Heart left ventricle (tissue), 13 donors: ENCODE measurements at regions not wholly inside any gene's neighbourhood (a gene's known extent, or its start where the extent isn't known, plus 50 kb on each side); places are given as distances from the start of the nearest gene placed in this dataset.
"Not testable (repeated sequence)": the region's sequence is repeated elsewhere in the genome, so short reads cannot be mapped to it uniquely, and the experiment has no call there.

Experiments used
- CTCF ChIP-seq, 12 donors: fragments of 200-600 bp; sonication (generic) in 4 of 12; IDR thresholded peaks; one replicate each; pipeline versions ENCODE4 v1.5.0 to v1.8.0; 2018 to 2022; ENCODE audit warnings: antibody characterized with exemption in 12 of 12, mild to moderate bottlenecking in 5 of 12
- POLR2A ChIP-seq, 2 donors: fragments of 450-650 bp; IDR thresholded peaks; one replicate each; pipeline ENCODE4 v1.6.1; 2017; ENCODE audit warnings: antibody characterized with exemption in 2 of 2, mild to moderate bottlenecking in 2 of 2, moderate library complexity in 2 of 2
- donor health status: ischemic (EF 13 %, LVEDD 7.1; RV severe dilation, severe dysfunction).
- donor health status: DM: no; HTN: yes; CAD: no.
- donor health status: DM: no; HTN: no; CAD: no.
- donor health status: ischemic (EF 25% LVEDD 6.9; RV normal size, moderate dysfunction).
- donor health status: ischemic (EF 25% LVEDD 5.7; RV mildly dilated, moderate dysfunction).
- donor health status: ischemic (EF 35%, LVEDD 5.7; RV mildly dilated, moderate dysfunction).
- donor health status: nonischemic (EF 11% LVEDD 7.7; RV severe dilation, severe dysfunction).
- donor health status: DM: yes; HTN: yes; CAD: no.
- donor health status: PGD.
- donor health status: ischemic (EF 29% LVEDD 5.4; RV normal size, mild dysfunction).
- donor health status: nonischemic (EF 23%, LVEDD 6.1; RV moderate dilation, normal function).

DNA sequence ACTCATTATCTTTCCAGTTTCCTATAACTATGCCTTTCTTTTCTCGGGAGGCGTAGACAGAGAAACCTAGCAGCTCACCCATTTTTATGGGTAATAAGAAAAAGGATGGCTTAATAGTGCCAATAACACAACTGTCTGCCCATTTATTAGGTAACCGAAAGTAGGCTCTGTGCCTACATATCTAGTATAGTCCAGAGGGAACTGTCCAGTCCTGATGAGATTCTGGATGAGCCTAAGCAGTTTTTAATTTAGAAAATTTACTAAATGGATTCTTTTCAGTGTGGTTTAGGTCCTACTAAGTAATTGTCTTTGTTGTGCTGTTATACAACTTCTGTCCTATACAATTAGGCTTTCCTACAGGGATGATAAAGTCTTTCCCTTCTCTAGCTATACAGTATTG, 157.6 kb downstream of the UNC93B1 start:
- not testable (repeated sequence) for TF ChIP-seq CTCF, POLR2A (IDR thresholded peaks at IDR 0.05)
